ENCODE measurements at regions not wholly inside any gene's neighbourhood (a gene's known extent, or its start where the extent isn't known, plus 50 kb on each side); places are given as distances from the start of the nearest gene placed in this dataset.

GRCh38 chr9:12640866-12641636, 52.1 kb upstream of the TYRP1 start:
- no peak for TF ChIP-seq YY1 (IDR thresholded peaks at IDR 0.05; ENCODE audit: insufficient read depth, insufficient read length)
- no peak for TF ChIP-seq SUZ12 (IDR thresholded peaks at IDR 0.05; ENCODE audit: extremely low read depth, insufficient read depth, insufficient read length)
